ENCODE measurements at regions not wholly inside any gene's neighbourhood (a gene's known extent, or its start where the extent isn't known, plus 50 kb on each side); places are given as distances from the start of the nearest gene placed in this dataset.

GRCh38 chr2:851078-851477, 99.6 kb upstream of the SNTG2 start (continued):
- TF ChIP-seq, protein P1, sequence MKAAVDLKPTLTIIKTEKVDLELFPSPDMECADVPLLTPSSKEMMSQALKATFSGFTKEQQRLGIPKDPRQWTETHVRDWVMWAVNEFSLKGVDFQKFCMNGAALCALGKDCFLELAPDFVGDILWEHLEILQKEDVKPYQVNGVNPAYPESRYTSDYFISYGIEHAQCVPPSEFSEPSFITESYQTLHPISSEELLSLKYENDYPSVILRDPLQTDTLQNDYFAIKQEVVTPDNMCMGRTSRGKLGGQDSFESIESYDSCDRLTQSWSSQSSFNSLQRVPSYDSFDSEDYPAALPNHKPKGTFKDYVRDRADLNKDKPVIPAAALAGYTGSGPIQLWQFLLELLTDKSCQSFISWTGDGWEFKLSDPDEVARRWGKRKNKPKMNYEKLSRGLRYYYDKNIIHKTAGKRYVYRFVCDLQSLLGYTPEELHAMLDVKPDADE (IDR thresholded peaks at IDR 0.05), result no peak
- no peak for TF ChIP-seq EZH2 (IDR thresholded peaks at IDR 0.05; ENCODE audit: low read depth, unreplicated experiment)

- Mint-ChIP-seq H3K27me3 (ENCODE audit: insufficient read depth, low read depth, poor library complexity) (peaks cover 4% of the 10 kb centered on the region), H3K9me3 (no peaks in the 10 kb centered on the region; the same call in 2 of the 3 replicates), H3K4me3 (no peak overlapping the region), H3K27ac (no peak overlapping the region), H3K36me3 (ENCODE audit: low read depth) (no peaks in the 10 kb centered on the region), H3K4me1 (peaks cover 6% of the 10 kb centered on the region; the same call in 2 of the 3 replicates)
- TF ChIP-seq ZNF331 (CRISPR knock-in tag; IDR thresholded peaks at IDR 0.05; ENCODE audit: low read depth), result no peak
- TF ChIP-seq, protein P2, sequence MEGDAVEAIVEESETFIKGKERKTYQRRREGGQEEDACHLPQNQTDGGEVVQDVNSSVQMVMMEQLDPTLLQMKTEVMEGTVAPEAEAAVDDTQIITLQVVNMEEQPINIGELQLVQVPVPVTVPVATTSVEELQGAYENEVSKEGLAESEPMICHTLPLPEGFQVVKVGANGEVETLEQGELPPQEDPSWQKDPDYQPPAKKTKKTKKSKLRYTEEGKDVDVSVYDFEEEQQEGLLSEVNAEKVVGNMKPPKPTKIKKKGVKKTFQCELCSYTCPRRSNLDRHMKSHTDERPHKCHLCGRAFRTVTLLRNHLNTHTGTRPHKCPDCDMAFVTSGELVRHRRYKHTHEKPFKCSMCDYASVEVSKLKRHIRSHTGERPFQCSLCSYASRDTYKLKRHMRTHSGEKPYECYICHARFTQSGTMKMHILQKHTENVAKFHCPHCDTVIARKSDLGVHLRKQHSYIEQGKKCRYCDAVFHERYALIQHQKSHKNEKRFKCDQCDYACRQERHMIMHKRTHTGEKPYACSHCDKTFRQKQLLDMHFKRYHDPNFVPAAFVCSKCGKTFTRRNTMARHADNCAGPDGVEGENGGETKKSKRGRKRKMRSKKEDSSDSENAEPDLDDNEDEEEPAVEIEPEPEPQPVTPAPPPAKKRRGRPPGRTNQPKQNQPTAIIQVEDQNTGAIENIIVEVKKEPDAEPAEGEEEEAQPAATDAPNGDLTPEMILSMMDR (conservative IDR thresholded peaks at IDR 0.05; ENCODE audit: low read depth in 2 of 2), result no peak
- TF ChIP-seq CREB1 (CRISPR knock-in tag; IDR thresholded peaks at IDR 0.05; ENCODE audit: low read depth), result no peak
- TF ChIP-seq, protein P3, sequence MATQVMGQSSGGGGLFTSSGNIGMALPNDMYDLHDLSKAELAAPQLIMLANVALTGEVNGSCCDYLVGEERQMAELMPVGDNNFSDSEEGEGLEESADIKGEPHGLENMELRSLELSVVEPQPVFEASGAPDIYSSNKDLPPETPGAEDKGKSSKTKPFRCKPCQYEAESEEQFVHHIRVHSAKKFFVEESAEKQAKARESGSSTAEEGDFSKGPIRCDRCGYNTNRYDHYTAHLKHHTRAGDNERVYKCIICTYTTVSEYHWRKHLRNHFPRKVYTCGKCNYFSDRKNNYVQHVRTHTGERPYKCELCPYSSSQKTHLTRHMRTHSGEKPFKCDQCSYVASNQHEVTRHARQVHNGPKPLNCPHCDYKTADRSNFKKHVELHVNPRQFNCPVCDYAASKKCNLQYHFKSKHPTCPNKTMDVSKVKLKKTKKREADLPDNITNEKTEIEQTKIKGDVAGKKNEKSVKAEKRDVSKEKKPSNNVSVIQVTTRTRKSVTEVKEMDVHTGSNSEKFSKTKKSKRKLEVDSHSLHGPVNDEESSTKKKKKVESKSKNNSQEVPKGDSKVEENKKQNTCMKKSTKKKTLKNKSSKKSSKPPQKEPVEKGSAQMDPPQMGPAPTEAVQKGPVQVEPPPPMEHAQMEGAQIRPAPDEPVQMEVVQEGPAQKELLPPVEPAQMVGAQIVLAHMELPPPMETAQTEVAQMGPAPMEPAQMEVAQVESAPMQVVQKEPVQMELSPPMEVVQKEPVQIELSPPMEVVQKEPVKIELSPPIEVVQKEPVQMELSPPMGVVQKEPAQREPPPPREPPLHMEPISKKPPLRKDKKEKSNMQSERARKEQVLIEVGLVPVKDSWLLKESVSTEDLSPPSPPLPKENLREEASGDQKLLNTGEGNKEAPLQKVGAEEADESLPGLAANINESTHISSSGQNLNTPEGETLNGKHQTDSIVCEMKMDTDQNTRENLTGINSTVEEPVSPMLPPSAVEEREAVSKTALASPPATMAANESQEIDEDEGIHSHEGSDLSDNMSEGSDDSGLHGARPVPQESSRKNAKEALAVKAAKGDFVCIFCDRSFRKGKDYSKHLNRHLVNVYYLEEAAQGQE (IDR thresholded peaks at IDR 0.05; ENCODE audit: unreplicated experiment), result no peak
- TF ChIP-seq EZH2phosphoT487 (IDR thresholded peaks at IDR 0.05; ENCODE audit: unreplicated experiment), result no peak
- TF ChIP-seq STAT1 (IDR thresholded peaks at IDR 0.05; ENCODE audit: unreplicated experiment), result no peak
- no peak for TF ChIP-seq POLR2AphosphoS5 (IDR thresholded peaks at IDR 0.05; ENCODE audit: low read depth)
- no peak for TF ChIP-seq JUNB (IDR thresholded peaks at IDR 0.05; ENCODE audit: unreplicated experiment)
- no peaks in the 10 kb centered on the region for H3F3A ChIP-seq (replicated peaks; ENCODE audit: low read depth)
- DNase-seq (ENCODE audit: low spot score), result no peak
- H3K4me1 ChIP-seq (ENCODE audit: insufficient read depth), result no peaks in the 10 kb centered on the region
- H3K27ac ChIP-seq (ENCODE audit: low read depth), result no peak overlapping the region
- H3K27me3 ChIP-seq (ENCODE audit: insufficient read depth), result no peaks in the 10 kb centered on the region
- H3K36me3 ChIP-seq (ENCODE audit: insufficient read depth), result no peaks in the 10 kb centered on the region
- H4K20me1 ChIP-seq (replicated peaks; ENCODE audit: insufficient read depth), result no peaks in the 10 kb centered on the region
- H3K9me2 ChIP-seq (ENCODE audit: insufficient read depth), result no peaks in the 10 kb centered on the region; the same call in 1 of the 2 replicates
- no peak for ATAC-seq
- H3K4me3 ChIP-seq, result no peak overlapping the region
- no peaks in the 10 kb centered on the region for H3K79me2 ChIP-seq (replicated peaks; ENCODE audit: insufficient read depth)
- H3K4me2 ChIP-seq, result no peak overlapping the region
- H2AFZ ChIP-seq, result no peak overlapping the region
Observed at GRCh38 chr2:850429-850828, 100.2 kb upstream of the SNTG2 start.

Data from GM23338 (cell line).